NT2/D1 (cell line): ENCODE measurements at regions not wholly inside any gene's neighbourhood (a gene's known extent, or its start where the extent isn't known, plus 50 kb on each side); places are given as distances from the start of the nearest gene placed in this dataset.

Experiments used
- DNase-seq: peaks from one replicate; pipeline ENCODE4 v3.0.0-alpha.2; 2011; ENCODE audit warnings: low read depth, low spot score
- H3K27me3 ChIP-seq: 2 replicates; pipeline ENCODE4 v1.6.0; 2011; ENCODE audit warnings: mild to moderate bottlenecking; ENCODE audit not compliant: insufficient read length, insufficient read depth
- H3K36me3 ChIP-seq: 2 replicates; pipeline ENCODE4 v1.6.1; 2011; ENCODE audit warnings: mild to moderate bottlenecking, low read length, mixed read lengths; ENCODE audit not compliant: insufficient read depth, insufficient read length
- H3K4me1 ChIP-seq: 2 replicates; pipeline ENCODE4 v1.5.1; 2011; ENCODE audit not compliant: insufficient read depth, insufficient read length
- H3K4me3 ChIP-seq: 2 replicates; pipeline ENCODE4 v1.5.1; 2011; ENCODE audit warnings: low read depth; ENCODE audit not compliant: insufficient read length
- H3K9ac ChIP-seq: 2 replicates; pipeline ENCODE4 v1.6.0; 2011; ENCODE audit warnings: low read depth; ENCODE audit not compliant: insufficient read length
- H3K9me3 ChIP-seq: 2 replicates; pipeline ENCODE4 v1.5.1; 2011; ENCODE audit warnings: mild to moderate bottlenecking, low read length; ENCODE audit not compliant: insufficient read depth
- SUZ12 ChIP-seq: IDR thresholded peaks from 2 replicates; pipeline ENCODE4 v1.6.1; 2011; ENCODE audit not compliant: insufficient read length, insufficient read depth; ENCODE audit errors: extremely low read depth
- YY1 ChIP-seq: IDR thresholded peaks from 2 replicates; pipeline ENCODE4 v1.6.1; 2011; ENCODE audit not compliant: insufficient read length, insufficient read depth
- ZNF274 ChIP-seq: IDR thresholded peaks from 2 replicates; pipeline ENCODE4 v1.6.1; 2011; ENCODE audit warnings: mild to moderate bottlenecking, low read depth, low read length

- TF ChIP-seq ZNF274 (no peak), YY1 (no peak), SUZ12 (no peak)
- no peak overlapping the region for H3K4me3 ChIP-seq
- H3K36me3 ChIP-seq, result no peaks in the 10 kb centered on the region
- DNase-seq, result no peak
- peaks cover 29% of the 10 kb centered on the region for H3K9me3 ChIP-seq
- no peaks in the 10 kb centered on the region for H3K4me1 ChIP-seq
- no peak overlapping the region for H3K9ac ChIP-seq
- H3K27me3 ChIP-seq, result no peaks in the 10 kb centered on the region
Measured at GRCh38 chr12:28811457-28811856, 337.6 kb upstream of the FAR2 start.

GRCh38 chr12:28814246-28814645 lies 334.8 kb upstream of the FAR2 start:
- no peak overlapping the region for H3K4me3 ChIP-seq
- no peaks in the 10 kb centered on the region for H3K36me3 ChIP-seq
- H3K9ac ChIP-seq, result no peak overlapping the region
- H3K27me3 ChIP-seq, result no peaks in the 10 kb centered on the region
- peaks cover 17% of the 10 kb centered on the region for H3K9me3 ChIP-seq
- no peak for DNase-seq
- no peaks in the 10 kb centered on the region for H3K4me1 ChIP-seq
- TF ChIP-seq ZNF274, result no peak

- no peak for DNase-seq
- Histone ChIP-seq H3K27me3 (no peaks in the 10 kb centered on the region), H3K36me3 (no peaks in the 10 kb centered on the region), H3K4me3 (no peak overlapping the region), H3K9me3 (peaks cover 7% of the 10 kb centered on the region; the same call in 1 of the 2 replicates), H3K4me1 (no peaks in the 10 kb centered on the region), H3K9ac (no peak overlapping the region)
- no peak for TF ChIP-seq ZNF274
- no peak for TF ChIP-seq SUZ12
- no peak for TF ChIP-seq YY1
Measured at GRCh38 chr12:28817524-28817923, 331.6 kb upstream of the FAR2 start.

- H3K4me3 ChIP-seq, result no peak overlapping the region
- TF ChIP-seq ZNF274, result no peak
- peaks cover 7% of the 10 kb centered on the region; the same call in 1 of the 2 replicates for H3K9me3 ChIP-seq
- no peaks in the 10 kb centered on the region for H3K36me3 ChIP-seq
- no peaks in the 10 kb centered on the region for H3K4me1 ChIP-seq
- H3K27me3 ChIP-seq, result no peaks in the 10 kb centered on the region
- DNase-seq, result no peak
- H3K9ac ChIP-seq, result no peak overlapping the region
Measured at GRCh38 chr12:28824193-28824846, 324.8 kb upstream of the FAR2 start.

GRCh38 chr12:28824849-28825248 lies 324.2 kb upstream of the FAR2 start:
- DNase-seq, result no peak
- peaks cover 3% of the 10 kb centered on the region; the same call in 1 of the 2 replicates for H3K9me3 ChIP-seq
- no peaks in the 10 kb centered on the region for H3K27me3 ChIP-seq
- H3K4me1 ChIP-seq, result no peaks in the 10 kb centered on the region
- no peaks in the 10 kb centered on the region for H3K36me3 ChIP-seq
- no peak for TF ChIP-seq SUZ12
- no peak for TF ChIP-seq ZNF274
- no peak for TF ChIP-seq YY1
- no peak overlapping the region for H3K9ac ChIP-seq
- no peak overlapping the region for H3K4me3 ChIP-seq

- H3K27me3 ChIP-seq, result no peaks in the 10 kb centered on the region
- peaks cover 12% of the 10 kb centered on the region for H3K9me3 ChIP-seq
- DNase-seq, result no peak
- H3K4me1 ChIP-seq, result no peaks in the 10 kb centered on the region
- TF ChIP-seq ZNF274, result no peak
- no peaks in the 10 kb centered on the region for H3K36me3 ChIP-seq
- no peak overlapping the region for H3K9ac ChIP-seq
- H3K4me3 ChIP-seq, result no peak overlapping the region
Measured at GRCh38 chr12:28826766-28827165, 322.3 kb upstream of the FAR2 start.

GRCh38 chr12:28827861-28828260 lies 321.2 kb upstream of the FAR2 start:
- H3K36me3 ChIP-seq, result no peaks in the 10 kb centered on the region
- H3K9me3 ChIP-seq, result peaks cover 12% of the 10 kb centered on the region
- no peaks in the 10 kb centered on the region for H3K4me1 ChIP-seq
- no peak overlapping the region for H3K9ac ChIP-seq
- H3K27me3 ChIP-seq, result no peaks in the 10 kb centered on the region
- TF ChIP-seq SUZ12, result no peak
- TF ChIP-seq ZNF274, result no peak
- TF ChIP-seq YY1, result no peak
- no peak for DNase-seq
- H3K4me3 ChIP-seq, result no peak overlapping the region

GRCh38 chr12:28828318-28828717 lies 320.8 kb upstream of the FAR2 start:
- H3K9ac ChIP-seq, result no peak overlapping the region
- H3K4me1 ChIP-seq, result peaks cover 2% of the 10 kb centered on the region
- H3K36me3 ChIP-seq, result no peaks in the 10 kb centered on the region
- no peak for DNase-seq
- TF ChIP-seq SUZ12 (no peak), YY1 (no peak), ZNF274 (no peak)
- H3K27me3 ChIP-seq, result no peaks in the 10 kb centered on the region
- H3K9me3 ChIP-seq, result peaks cover 12% of the 10 kb centered on the region
- no peak overlapping the region for H3K4me3 ChIP-seq
